Colonic mucosa (tissue), 4 donors: ENCODE measurements at regions not wholly inside any gene's neighbourhood (a gene's known extent, or its start where the extent isn't known, plus 50 kb on each side); places are given as distances from the start of the nearest gene placed in this dataset.

ENCODE experiments used
- DNase-seq: peaks from one replicate; pipeline ENCODE4 v3.0.0-alpha.2; 2020
- H3K27ac ChIP-seq: fragments of 200-600 bp; one replicate; pipeline ENCODE4 v1.8.0; 2021
- H3K27me3 ChIP-seq: fragments of 200-600 bp; one replicate; pipeline ENCODE4 v1.8.0; 2021
- H3K36me3 ChIP-seq: fragments of 200-600 bp; one replicate; pipeline ENCODE4 v1.8.0; 2021
- H3K4me1 ChIP-seq: fragments of 200-600 bp; one replicate; pipeline ENCODE4 v1.8.0; 2021; ENCODE audit warnings: mild to moderate bottlenecking
- H3K4me3 ChIP-seq: fragments of 200-600 bp; one replicate; pipeline ENCODE4 v1.8.0; 2021
- H3K9ac ChIP-seq, 2 donors: one replicate each; pipeline ENCODE4 v1.7.0; 2013; ENCODE audit warnings: control low read depth in 2 of 2, low read depth in 2 of 2, low read length in 2 of 2
- H3K9me3 ChIP-seq: fragments of 200-600 bp; one replicate; pipeline ENCODE4 v1.8.0; 2021
- CTCF ChIP-seq: fragments of 200-600 bp; IDR thresholded peaks from one replicate; pipeline ENCODE4 v1.8.0; 2022; ENCODE audit warnings: antibody characterized with exemption, mild to moderate bottlenecking
- intact Hi-C: fragments of 100-400 bp; cut with DNase I; formaldehyde crosslinking; loops from one replicate; pipeline ENCODE4 v1.14.1; 2022
- donor health status: healthy.
- donor health status: DM: no; HTN: no; CAD: no.
- donor health status: DM: no; HTN: no; CAD: no.

DNA sequence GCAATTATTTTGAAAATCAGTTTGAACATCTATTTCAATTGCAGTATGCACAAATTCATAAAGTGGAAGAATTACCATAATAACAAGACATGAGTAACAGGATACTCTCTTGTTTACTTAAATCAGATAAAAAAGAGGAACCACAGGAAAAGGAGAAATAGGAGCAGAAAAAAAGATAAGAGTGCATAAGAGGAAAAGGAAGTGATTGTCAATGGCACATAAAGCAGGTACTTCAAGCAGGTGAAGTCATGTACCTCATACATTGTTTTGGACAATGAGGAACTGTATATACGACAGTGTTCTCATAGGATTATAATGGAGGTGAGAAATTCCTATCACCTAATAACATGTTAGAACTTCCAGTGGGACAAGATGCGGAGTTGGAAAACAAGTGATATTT is 334.5 kb upstream of the PCDH7 start:
- intact Hi-C loops = no loop called here
- H3K4me1 ChIP-seq = no peaks in the 10 kb centered on the region

GRCh38 chr4:30386266-30386895 is 333.8 kb upstream of the PCDH7 start:
- Histone ChIP-seq H3K4me3 (no peak overlapping the region), H3K9ac (no peak overlapping the region), H3K9me3 (no peaks in the 10 kb centered on the region), H3K27me3 (no peaks in the 10 kb centered on the region), H3K27ac (no peak overlapping the region), H3K36me3 (no peaks in the 10 kb centered on the region), H3K4me1 (no peaks in the 10 kb centered on the region)
- no peak for TF ChIP-seq CTCF
- no peak for DNase-seq
- intact Hi-C loops = no loop called here

More for the DNA sequence above, 334.5 kb upstream of the PCDH7 start:
- Histone ChIP-seq H3K27ac (no peak overlapping the region), H3K9ac (no peak overlapping the region), H3K27me3 (no peaks in the 10 kb centered on the region), H3K36me3 (no peaks in the 10 kb centered on the region), H3K9me3 (no peaks in the 10 kb centered on the region), H3K4me3 (no peak overlapping the region)
- no peak for DNase-seq
- TF ChIP-seq CTCF = no peak

DNA sequence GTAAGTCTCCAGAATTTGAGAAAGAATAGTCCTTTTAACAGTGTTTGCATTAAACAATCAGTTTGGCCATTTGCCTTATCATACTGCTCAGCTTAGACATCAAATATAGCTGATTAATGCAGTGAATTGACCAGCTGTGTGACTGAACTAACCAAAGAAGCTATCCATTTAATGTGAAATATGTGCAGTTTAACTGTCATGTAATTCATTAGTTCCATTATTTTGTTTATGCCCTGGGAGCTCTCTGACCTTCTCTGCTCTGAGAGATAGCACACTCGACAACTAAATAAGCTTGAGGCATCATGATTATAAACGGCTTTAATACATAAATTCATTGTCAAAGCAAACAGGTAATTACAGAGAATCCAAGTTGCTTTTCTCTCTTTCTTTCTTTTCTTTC is 324.3 kb upstream of the PCDH7 start:
- Histone ChIP-seq H3K27me3 (no peaks in the 10 kb centered on the region), H3K27ac (no peak overlapping the region), H3K4me3 (no peak overlapping the region), H3K9me3 (no peaks in the 10 kb centered on the region), H3K4me1 (no peaks in the 10 kb centered on the region), H3K36me3 (no peaks in the 10 kb centered on the region), H3K9ac (no peak overlapping the region)
- no peak for TF ChIP-seq CTCF
- intact Hi-C loops = no loop called here
- DNase-seq = no peak

DNA sequence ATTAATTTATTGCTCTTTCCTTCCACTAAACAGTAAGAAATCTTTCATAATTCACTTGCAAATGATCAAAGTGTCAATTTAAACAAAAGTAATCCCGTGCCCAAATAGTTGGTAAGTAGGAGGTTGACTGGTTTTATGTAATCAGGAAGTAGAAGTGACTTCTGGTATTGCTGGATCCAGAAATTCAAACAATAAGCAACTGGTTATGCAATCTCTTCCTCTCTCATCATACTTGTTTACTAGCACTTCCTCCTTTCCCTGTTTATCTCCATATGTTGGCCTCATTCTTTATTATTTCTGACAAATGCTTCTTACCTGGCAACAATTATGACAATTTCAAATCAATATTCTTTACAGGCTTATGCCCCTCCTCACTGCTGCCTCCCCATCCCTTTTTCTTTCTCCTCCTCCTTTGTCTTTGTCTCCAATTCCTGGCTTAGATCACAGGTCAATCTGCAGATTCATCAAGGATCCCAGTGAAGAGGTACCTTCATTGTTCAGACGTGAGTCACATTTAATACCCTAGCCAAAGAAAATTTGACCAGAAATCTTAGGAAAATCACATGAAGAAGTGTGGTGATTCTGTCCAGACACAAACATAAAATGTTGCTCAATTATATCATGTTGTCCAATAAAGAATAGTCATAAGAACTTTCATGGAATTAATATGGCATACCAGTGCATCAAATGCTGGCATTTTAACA is 323.2 kb upstream of the PCDH7 start:
- Histone ChIP-seq H3K27ac (no peak overlapping the region), H3K36me3 (no peaks in the 10 kb centered on the region), H3K9me3 (no peaks in the 10 kb centered on the region), H3K4me3 (no peak overlapping the region), H3K27me3 (no peaks in the 10 kb centered on the region), H3K4me1 (no peaks in the 10 kb centered on the region), H3K9ac (no peak overlapping the region)
- no peak for TF ChIP-seq CTCF
- no peak for DNase-seq
- intact Hi-C loops = no loop called here

- TF ChIP-seq CTCF = no peak
- Histone ChIP-seq H3K27ac (no peak overlapping the region), H3K4me3 (no peak overlapping the region), H3K4me1 (no peaks in the 10 kb centered on the region), H3K27me3 (no peaks in the 10 kb centered on the region), H3K9me3 (no peaks in the 10 kb centered on the region), H3K36me3 (no peaks in the 10 kb centered on the region), H3K9ac (no peak overlapping the region)
- DNase-seq = no peak
- intact Hi-C loops = no loop called here
These were observed 320.7 kb upstream of the PCDH7 start for GRCh38 chr4:30399476-30399875.
